ENCODE measurements at regions not wholly inside any gene's neighbourhood (a gene's known extent, or its start where the extent isn't known, plus 50 kb on each side); places are given as distances from the start of the nearest gene placed in this dataset.

- no peak for DNase-seq
These were observed 281.0 kb upstream of the POU3F1 start for GRCh38 chr1:38327559-38327973.

GRCh38 chr1:38326856-38327255 lies 280.3 kb upstream of the POU3F1 start:
- DNase-seq: no peak

GRCh38 chr1:38326135-38326534 lies 279.5 kb upstream of the POU3F1 start:
- DNase-seq: no peak

- DNase-seq: no peak
These were observed 266.2 kb upstream of the POU3F1 start for GRCh38 chr1:38312753-38313152.

GRCh38 chr1:38310079-38310478 lies 263.5 kb upstream of the POU3F1 start:
- no peak for DNase-seq

- no peak for DNase-seq
These were observed 262.2 kb upstream of the POU3F1 start for GRCh38 chr1:38308780-38309179.

- no peak for DNase-seq
These were observed 259.1 kb upstream of the POU3F1 start for GRCh38 chr1:38305666-38306065.

- DNase-seq: no peak
These were observed 257.2 kb upstream of the POU3F1 start for GRCh38 chr1:38303843-38304242.

- no peak for DNase-seq
These were observed 254.4 kb upstream of the POU3F1 start for GRCh38 chr1:38301040-38301439.

GRCh38 chr1:38300616-38301015 lies 254.0 kb upstream of the POU3F1 start:
- no peak for DNase-seq

GRCh38 chr1:38297842-38298241 lies 251.2 kb upstream of the POU3F1 start:
- no peak for DNase-seq

GRCh38 chr1:38297246-38297645 lies 250.7 kb upstream of the POU3F1 start:
- DNase-seq: no peak

- DNase-seq: no peak
These were observed 249.5 kb upstream of the POU3F1 start for GRCh38 chr1:38296047-38296446.

GRCh38 chr1:38293567-38293966 lies 247.0 kb upstream of the POU3F1 start:
- DNase-seq: no peak

- no peak for DNase-seq
These were observed 246.4 kb upstream of the POU3F1 start for GRCh38 chr1:38292969-38293368.

GRCh38 chr1:38291906-38292521 lies 245.4 kb upstream of the POU3F1 start:
- DNase-seq: no peak

- DNase-seq: no peak
These were observed 244.7 kb upstream of the POU3F1 start for GRCh38 chr1:38291336-38291735.

GRCh38 chr1:38289034-38289433 lies 242.4 kb upstream of the POU3F1 start:
- no peak for DNase-seq

- no peak for DNase-seq
These were observed 241.0 kb upstream of the POU3F1 start for GRCh38 chr1:38287547-38287946.

GRCh38 chr1:38287036-38287435 lies 240.4 kb upstream of the POU3F1 start:
- DNase-seq: no peak

GRCh38 chr1:38285807-38286530 lies 239.4 kb upstream of the POU3F1 start:
- DNase-seq: no peak

- DNase-seq: no peak
These were observed 238.4 kb upstream of the POU3F1 start for GRCh38 chr1:38284953-38285352.

- DNase-seq: no peak
These were observed 237.3 kb upstream of the POU3F1 start for GRCh38 chr1:38283696-38284470.

GRCh38 chr1:38279148-38279547 lies 232.6 kb upstream of the POU3F1 start:
- no peak for DNase-seq
